HepG2 (cell line): ENCODE measurements at regions not wholly inside any gene's neighbourhood (a gene's known extent, or its start where the extent isn't known, plus 50 kb on each side); places are given as distances from the start of the nearest gene placed in this dataset.

ENCODE experiments used
- NR1H2 ChIP-seq: sonication (generic); formaldehyde crosslinking; IDR thresholded peaks from 2 replicates; pipeline ENCODE4 v1.8.1; 2022; ENCODE audit warnings: low read depth, missing genetic modification reagents, borderline replicate concordance
- RBFOX2 ChIP-seq: fragments of 200-400 bp; formaldehyde crosslinking; IDR thresholded peaks from 2 replicates; pipeline ENCODE4 v1.6.1; 2017; ENCODE audit warnings: low read depth, mild to moderate bottlenecking, low read length
- ZBTB8A ChIP-seq: sonication (generic); formaldehyde crosslinking; IDR thresholded peaks from 2 replicates; pipeline ENCODE4 v1.4.0; 2020; ENCODE audit warnings: mild to moderate bottlenecking, low read depth, missing genetic modification reagents, borderline replicate concordance
- ZNF124 ChIP-seq: sonication (generic); formaldehyde crosslinking; IDR thresholded peaks from 2 replicates; pipeline ENCODE4 v1.4.0; 2020; ENCODE audit warnings: missing genetic modification reagents
- TF ChIP-seq, protein P1 (sequence below): sonication (generic); formaldehyde crosslinking; IDR thresholded peaks from 2 replicates; pipeline ENCODE4 v1.5.0; 2020; ENCODE audit warnings: mild to moderate bottlenecking, missing genetic modification reagents, moderate library complexity

GRCh38 chr2:191756761-191757160 is 78.8 kb downstream of the NABP1 start:
- TF ChIP-seq RBFOX2 (no peak), NR1H2 (CRISPR knock-in tag) (no peak), ZBTB8A (no peak), ZNF124 (CRISPR knock-in tag) (no peak)
- TF ChIP-seq, protein P1, sequence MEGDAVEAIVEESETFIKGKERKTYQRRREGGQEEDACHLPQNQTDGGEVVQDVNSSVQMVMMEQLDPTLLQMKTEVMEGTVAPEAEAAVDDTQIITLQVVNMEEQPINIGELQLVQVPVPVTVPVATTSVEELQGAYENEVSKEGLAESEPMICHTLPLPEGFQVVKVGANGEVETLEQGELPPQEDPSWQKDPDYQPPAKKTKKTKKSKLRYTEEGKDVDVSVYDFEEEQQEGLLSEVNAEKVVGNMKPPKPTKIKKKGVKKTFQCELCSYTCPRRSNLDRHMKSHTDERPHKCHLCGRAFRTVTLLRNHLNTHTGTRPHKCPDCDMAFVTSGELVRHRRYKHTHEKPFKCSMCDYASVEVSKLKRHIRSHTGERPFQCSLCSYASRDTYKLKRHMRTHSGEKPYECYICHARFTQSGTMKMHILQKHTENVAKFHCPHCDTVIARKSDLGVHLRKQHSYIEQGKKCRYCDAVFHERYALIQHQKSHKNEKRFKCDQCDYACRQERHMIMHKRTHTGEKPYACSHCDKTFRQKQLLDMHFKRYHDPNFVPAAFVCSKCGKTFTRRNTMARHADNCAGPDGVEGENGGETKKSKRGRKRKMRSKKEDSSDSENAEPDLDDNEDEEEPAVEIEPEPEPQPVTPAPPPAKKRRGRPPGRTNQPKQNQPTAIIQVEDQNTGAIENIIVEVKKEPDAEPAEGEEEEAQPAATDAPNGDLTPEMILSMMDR (CRISPR knock-in tag), result no peak
